Panc1 (cell line): ENCODE measurements at regions not wholly inside any gene's neighbourhood (a gene's known extent, or its start where the extent isn't known, plus 50 kb on each side); places are given as distances from the start of the nearest gene placed in this dataset.

Experiments used
- ATAC-seq: fragments of 200-7000 bp; cut with Tn5 transposase; 2 replicates; pipeline ENCODE4 v1.9.1; 2020; ENCODE audit warnings: mild to moderate bottlenecking, moderate library complexity
- BruUV-seq: library from RNA; stranded (reverse); fragments of 400-500 nt; replicated peaks from 2 replicates; lab custom pipeline; 2021; lab: Mats Ljungman, UMichigan
- CTCF ChIA-PET: fragments of 300-600 bp; sonication (Branson Sonifier 250); formaldehyde crosslinking; loops from one replicate; lab custom pipeline; 2022; ENCODE audit warnings: antibody characterized with exemption; lab: Charles Lee
- POLR2A ChIA-PET: fragments of 300-600 bp; sonication (Branson Sonifier 250); formaldehyde crosslinking; loops from one replicate; lab custom pipeline; 2022; ENCODE audit warnings: antibody characterized with exemption; lab: Charles Lee
- DNase-seq: peaks from one replicate; pipeline ENCODE4 v3.0.0-alpha.2; 2010; ENCODE audit warnings: low read depth, low spot score
- H3K27ac ChIP-seq: 2 replicates; pipeline ENCODE4 v1.5.1; 2011; ENCODE audit warnings: mild to moderate bottlenecking, low read length, inconsistent platforms
- H3K27me3 ChIP-seq: fragments of 200-500 bp; sonication (Bioruptor generic); 2 replicates; pipeline ENCODE4 v1.6.0; 2014; ENCODE audit warnings: low read length, inconsistent platforms; ENCODE audit not compliant: control insufficient read depth, insufficient read depth
- H3K36me3 ChIP-seq: fragments of 200-500 bp; sonication (Bioruptor generic); 2 replicates; pipeline ENCODE4 v1.5.1; 2014; ENCODE audit warnings: inconsistent platforms, mild to moderate bottlenecking, low read length, moderate library complexity; ENCODE audit not compliant: control insufficient read depth, insufficient read depth
- H3K4me1 ChIP-seq: 2 replicates; pipeline ENCODE4 v1.5.1; 2011; ENCODE audit warnings: inconsistent platforms, mild to moderate bottlenecking, low read length, moderate library complexity; ENCODE audit not compliant: control insufficient read depth, insufficient read depth
- H3K4me3 ChIP-seq, 2 experiments: 2 replicates each; pipeline ENCODE4 v1.5.1; 2011 to 2012; ENCODE audit warnings: low read depth in 2 of 2, low read length in 2 of 2, mild to moderate bottlenecking in 2 of 2, inconsistent platforms in 1 of 2, moderate library complexity in 1 of 2
- H3K9me3 ChIP-seq: fragments of 200-500 bp; sonication (Bioruptor generic); 2 replicates; pipeline ENCODE4 v1.5.1; 2014; ENCODE audit warnings: low read depth, mild to moderate bottlenecking, inconsistent platforms, low read length, moderate library complexity; ENCODE audit not compliant: control insufficient read depth, insufficient read depth
- POLR2AphosphoS5 ChIP-seq: IDR thresholded peaks from 2 replicates; pipeline ENCODE4 v1.6.1; 2012; ENCODE audit warnings: mild to moderate bottlenecking, low read depth, low read length, moderate library complexity
- SIN3A ChIP-seq: IDR thresholded peaks from 2 replicates; pipeline ENCODE4 v1.6.1; 2012; ENCODE audit warnings: low read depth, mild to moderate bottlenecking, low read length, moderate library complexity, borderline replicate concordance; ENCODE audit not compliant: insufficient read depth
- TCF7L2 ChIP-seq: IDR thresholded peaks from 2 replicates; pipeline ENCODE4 v1.6.1; 2011; ENCODE audit warnings: mild to moderate bottlenecking, low read depth, low read length, inconsistent platforms
- in situ Hi-C: cut with HindIII; loops from 2 replicates; pipeline ENCODE4 v1.10.0; 2016; ENCODE audit warnings: low sequenced_read_pairs, low pct_unique_long_range_greater_than_20kb
- intact Hi-C: fragments of 100-400 bp; cut with micrococcal nuclease; formaldehyde crosslinking; loops from one replicate; pipeline ENCODE4 v1.10.0; 2022; ENCODE audit not compliant: unreplicated experiment
- TF ChIP-seq, protein P1 (sequence below): fragments of 450-650 bp; IDR thresholded peaks from 2 replicates; pipeline ENCODE4 v1.5.1; 2017; ENCODE audit warnings: mild to moderate bottlenecking
- TF ChIP-seq, protein P2 (sequence below), 2 experiments: IDR thresholded peaks; 2 replicates each; pipeline ENCODE4 v1.6.1; 2011 to 2012; ENCODE audit warnings: low read depth in 2 of 2, control low read depth in 1 of 2, low read length in 1 of 2, mild to moderate bottlenecking in 1 of 2, moderate library complexity in 1 of 2; ENCODE audit not compliant: insufficient read depth in 1 of 2

DNA sequence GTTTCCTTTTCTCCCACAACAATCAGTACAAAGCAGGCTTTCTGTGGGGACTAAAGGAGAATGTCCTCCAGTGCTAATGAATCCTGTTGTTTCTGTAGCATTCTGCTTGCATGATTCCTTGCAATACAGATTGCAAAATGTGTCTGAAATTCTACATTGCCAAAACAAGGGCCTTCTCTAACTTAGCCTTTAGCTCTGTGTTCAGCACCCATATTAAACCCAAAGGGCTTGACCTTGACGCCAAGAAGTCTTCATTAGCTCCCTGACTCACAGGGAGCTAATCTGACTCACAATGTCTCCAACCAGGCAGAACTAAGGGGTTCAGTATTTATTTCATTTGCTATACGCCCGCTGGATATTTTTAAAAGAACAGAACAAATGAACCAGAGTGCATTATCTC lies 241.4 kb upstream of the CLNK start:
- intact Hi-C loops, result no loop called here
- POLR2A ChIA-PET, result no interaction called here
- ATAC-seq, result no peak
- Histone ChIP-seq H3K9me3 (no peaks in the 10 kb centered on the region), H3K27ac (no peak overlapping the region), H3K36me3 (no peaks in the 10 kb centered on the region), H3K4me3 (no peak overlapping the region), H3K4me1 (no peaks in the 10 kb centered on the region), H3K27me3 (no peaks in the 10 kb centered on the region)
- TF ChIP-seq, protein P1, sequence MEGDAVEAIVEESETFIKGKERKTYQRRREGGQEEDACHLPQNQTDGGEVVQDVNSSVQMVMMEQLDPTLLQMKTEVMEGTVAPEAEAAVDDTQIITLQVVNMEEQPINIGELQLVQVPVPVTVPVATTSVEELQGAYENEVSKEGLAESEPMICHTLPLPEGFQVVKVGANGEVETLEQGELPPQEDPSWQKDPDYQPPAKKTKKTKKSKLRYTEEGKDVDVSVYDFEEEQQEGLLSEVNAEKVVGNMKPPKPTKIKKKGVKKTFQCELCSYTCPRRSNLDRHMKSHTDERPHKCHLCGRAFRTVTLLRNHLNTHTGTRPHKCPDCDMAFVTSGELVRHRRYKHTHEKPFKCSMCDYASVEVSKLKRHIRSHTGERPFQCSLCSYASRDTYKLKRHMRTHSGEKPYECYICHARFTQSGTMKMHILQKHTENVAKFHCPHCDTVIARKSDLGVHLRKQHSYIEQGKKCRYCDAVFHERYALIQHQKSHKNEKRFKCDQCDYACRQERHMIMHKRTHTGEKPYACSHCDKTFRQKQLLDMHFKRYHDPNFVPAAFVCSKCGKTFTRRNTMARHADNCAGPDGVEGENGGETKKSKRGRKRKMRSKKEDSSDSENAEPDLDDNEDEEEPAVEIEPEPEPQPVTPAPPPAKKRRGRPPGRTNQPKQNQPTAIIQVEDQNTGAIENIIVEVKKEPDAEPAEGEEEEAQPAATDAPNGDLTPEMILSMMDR, result no peak
- DNase-seq, result no peak
- CTCF ChIA-PET, result no interaction called here
- in situ Hi-C loops, result no loop called here
- no TSS peak for BruUV-seq

DNA sequence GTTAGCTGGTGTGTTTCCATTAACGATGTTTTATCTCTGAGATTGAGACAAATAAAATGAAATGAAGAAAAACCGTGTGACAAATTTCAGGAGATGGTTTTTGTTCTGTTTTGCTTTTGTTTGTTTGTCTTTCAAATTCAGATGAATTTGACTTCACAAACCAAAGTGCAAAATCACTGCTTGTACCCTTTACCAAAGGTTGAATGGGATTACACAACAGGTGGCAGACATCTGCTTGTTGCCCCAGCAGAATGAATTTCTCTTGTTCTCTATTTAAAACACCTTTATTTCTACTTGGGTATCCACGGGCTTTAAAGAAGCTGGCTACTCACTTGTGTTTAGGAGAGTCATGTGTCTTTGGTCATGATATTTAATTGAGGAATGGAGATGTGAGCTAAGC lies 239.7 kb upstream of the CLNK start:
- intact Hi-C loops (no loop called here), in situ Hi-C loops (no loop called here)
- no peak overlapping the region for H3K4me3 ChIP-seq
- CTCF ChIA-PET, result no interaction called here
- no peak for TF ChIP-seq TCF7L2
- no peak for TF ChIP-seq POLR2AphosphoS5
- TF ChIP-seq SIN3A, result no peak
- TF ChIP-seq, protein P2, sequence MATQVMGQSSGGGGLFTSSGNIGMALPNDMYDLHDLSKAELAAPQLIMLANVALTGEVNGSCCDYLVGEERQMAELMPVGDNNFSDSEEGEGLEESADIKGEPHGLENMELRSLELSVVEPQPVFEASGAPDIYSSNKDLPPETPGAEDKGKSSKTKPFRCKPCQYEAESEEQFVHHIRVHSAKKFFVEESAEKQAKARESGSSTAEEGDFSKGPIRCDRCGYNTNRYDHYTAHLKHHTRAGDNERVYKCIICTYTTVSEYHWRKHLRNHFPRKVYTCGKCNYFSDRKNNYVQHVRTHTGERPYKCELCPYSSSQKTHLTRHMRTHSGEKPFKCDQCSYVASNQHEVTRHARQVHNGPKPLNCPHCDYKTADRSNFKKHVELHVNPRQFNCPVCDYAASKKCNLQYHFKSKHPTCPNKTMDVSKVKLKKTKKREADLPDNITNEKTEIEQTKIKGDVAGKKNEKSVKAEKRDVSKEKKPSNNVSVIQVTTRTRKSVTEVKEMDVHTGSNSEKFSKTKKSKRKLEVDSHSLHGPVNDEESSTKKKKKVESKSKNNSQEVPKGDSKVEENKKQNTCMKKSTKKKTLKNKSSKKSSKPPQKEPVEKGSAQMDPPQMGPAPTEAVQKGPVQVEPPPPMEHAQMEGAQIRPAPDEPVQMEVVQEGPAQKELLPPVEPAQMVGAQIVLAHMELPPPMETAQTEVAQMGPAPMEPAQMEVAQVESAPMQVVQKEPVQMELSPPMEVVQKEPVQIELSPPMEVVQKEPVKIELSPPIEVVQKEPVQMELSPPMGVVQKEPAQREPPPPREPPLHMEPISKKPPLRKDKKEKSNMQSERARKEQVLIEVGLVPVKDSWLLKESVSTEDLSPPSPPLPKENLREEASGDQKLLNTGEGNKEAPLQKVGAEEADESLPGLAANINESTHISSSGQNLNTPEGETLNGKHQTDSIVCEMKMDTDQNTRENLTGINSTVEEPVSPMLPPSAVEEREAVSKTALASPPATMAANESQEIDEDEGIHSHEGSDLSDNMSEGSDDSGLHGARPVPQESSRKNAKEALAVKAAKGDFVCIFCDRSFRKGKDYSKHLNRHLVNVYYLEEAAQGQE (IDR thresholded peaks at IDR 0.05; ENCODE audit: insufficient read depth in 1 of 2, low read depth in 2 of 2, low read length in 1 of 2), result no peak
- TF ChIP-seq, protein P1, result no peak
- no peaks in the 10 kb centered on the region for H3K9me3 ChIP-seq
- no peak overlapping the region for H3K27ac ChIP-seq
- no peaks in the 10 kb centered on the region for H3K4me1 ChIP-seq
- ATAC-seq (no peak), DNase-seq (no peak)
- no TSS peak for BruUV-seq
- H3K36me3 ChIP-seq, result no peaks in the 10 kb centered on the region
- POLR2A ChIA-PET, result no interaction called here
- H3K27me3 ChIP-seq, result no peaks in the 10 kb centered on the region

DNA sequence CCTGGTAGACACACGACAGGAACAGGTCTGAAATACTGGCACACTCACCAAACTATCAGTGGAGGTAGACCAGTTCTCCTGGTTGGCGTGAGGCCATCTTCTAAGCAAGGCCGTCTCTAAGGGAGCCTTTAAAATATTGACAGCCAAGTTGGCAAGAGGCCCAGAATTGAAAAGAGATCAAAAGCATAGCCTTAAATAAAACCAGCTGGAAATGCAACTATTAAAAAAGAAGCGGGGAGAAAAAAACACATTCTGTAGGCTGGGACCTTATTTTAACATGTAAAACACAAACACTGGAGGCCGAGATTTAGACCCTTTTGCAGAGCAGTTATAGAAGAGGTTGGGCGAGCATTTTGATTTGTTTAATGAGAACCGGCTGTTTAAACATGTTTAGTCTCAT lies 233.0 kb upstream of the CLNK start:
- CTCF ChIA-PET, result no interaction called here
- DNase-seq (no peak), ATAC-seq (no peak)
- Histone ChIP-seq H3K27ac (no peak overlapping the region), H3K36me3 (no peaks in the 10 kb centered on the region), H3K4me1 (no peaks in the 10 kb centered on the region), H3K27me3 (no peaks in the 10 kb centered on the region), H3K9me3 (no peaks in the 10 kb centered on the region), H3K4me3 (no peak overlapping the region)
- POLR2A ChIA-PET, result no interaction called here
- intact Hi-C loops (no loop called here), in situ Hi-C loops (no loop called here)
- TF ChIP-seq POLR2AphosphoS5 (no peak), TCF7L2 (no peak), SIN3A (no peak)
- TF ChIP-seq, protein P2 (IDR thresholded peaks at IDR 0.05; ENCODE audit: insufficient read depth in 1 of 2, low read depth in 2 of 2, low read length in 1 of 2), result no peak
- TF ChIP-seq, protein P1, result no peak
- BruUV-seq, result no TSS peak
